H1 (cell line): ENCODE measurements at regions not wholly inside any gene's neighbourhood (a gene's known extent, or its start where the extent isn't known, plus 50 kb on each side); places are given as distances from the start of the nearest gene placed in this dataset.

Experiments
- CTCF ChIA-PET: fragments of 300-600 bp; sonication (Branson Sonifier 250); formaldehyde crosslinking; loops from one replicate; lab custom pipeline; 2021; ENCODE audit not compliant: partially characterized antibody; lab: Charles Lee
- POLR2A ChIA-PET: fragments of 300-600 bp; sonication (Branson Sonifier 250); formaldehyde crosslinking; loops from one replicate; lab custom pipeline; 2021; ENCODE audit warnings: inconsistent platforms; ENCODE audit not compliant: partially characterized antibody; lab: Charles Lee
- DNase-seq, 2 experiments: peaks; one replicate each; pipeline versions ENCODE4 v3.0.0 to v3.0.0-alpha.2; 2010 to 2022; ENCODE audit warnings: low spot score in 2 of 2, low read depth in 1 of 2, mixed read lengths in 1 of 2
- FAIRE-seq: peaks from 2 replicates; lab custom pipeline; 2011; peaks lifted over from hg19 to GRCh38; lab: Jason Lieb, UNC
- H2AFZ ChIP-seq: 2 replicates; pipeline ENCODE4 v1.8.1; 2012; ENCODE audit warnings: low read length, inconsistent platforms
- H2AK5ac ChIP-seq: 2 replicates; pipeline ENCODE4 v1.6.1; 2013; ENCODE audit warnings: low read depth, low read length
- H2BK120ac ChIP-seq: replicated peaks from 2 replicates; pipeline ENCODE3; 2013; ENCODE audit warnings: low read depth, low read length, inconsistent platforms
- H2BK12ac ChIP-seq: 2 replicates; pipeline ENCODE4 v1.6.1; 2013; ENCODE audit warnings: low read depth, low read length
- H2BK15ac ChIP-seq: 2 replicates; pipeline ENCODE4 v1.6.1; 2013; ENCODE audit warnings: low read length
- H2BK20ac ChIP-seq: 2 replicates; pipeline ENCODE4 v1.6.1; 2013; ENCODE audit warnings: low read length
- H2BK5ac ChIP-seq: 2 replicates; pipeline ENCODE4 v1.6.1; 2013; ENCODE audit warnings: low read depth, low read length
- H3K14ac ChIP-seq: 2 replicates; pipeline ENCODE4 v1.6.1; 2013; ENCODE audit warnings: inconsistent platforms; ENCODE audit not compliant: insufficient read length
- H3K18ac ChIP-seq: 2 replicates; pipeline ENCODE4 v1.6.1; 2013; ENCODE audit warnings: low read length; ENCODE audit errors: extremely low read depth
- H3K23ac ChIP-seq: 2 replicates; pipeline ENCODE4 v1.6.1; 2013; ENCODE audit warnings: inconsistent platforms; ENCODE audit not compliant: insufficient read length
- H3K23me2 ChIP-seq: 2 replicates; pipeline ENCODE4 v1.6.1; 2013; ENCODE audit warnings: low read depth, low read length
- H3K27ac ChIP-seq: 2 replicates; pipeline ENCODE4 v1.6.1; 2011; ENCODE audit warnings: low read depth, low read length, inconsistent platforms
- H3K27me3 ChIP-seq, 4 experiments: replicated peaks in 1 of 4; 1 replicate in 1 of 4; 2 replicates in 3 of 4; pipeline versions ENCODE4 v1.6.1 to v1.8.1; 2011 to 2013; ENCODE audit warnings: low read length in 3 of 4, mild to moderate bottlenecking in 3 of 4, inconsistent platforms in 2 of 4, mixed read lengths in 2 of 4, moderate library complexity in 1 of 4; ENCODE audit not compliant: control insufficient read depth in 3 of 4, insufficient read depth in 3 of 4; ENCODE audit errors: extremely low read depth in 1 of 4
- H3K36me3 ChIP-seq, 4 experiments: 2 replicates each; pipeline versions ENCODE4 v1.6.1 to v1.8.1; 2011 to 2013; ENCODE audit warnings: mild to moderate bottlenecking in 4 of 4, low read length in 3 of 4, moderate library complexity in 2 of 4, control low read depth in 1 of 4, inconsistent platforms in 1 of 4; ENCODE audit not compliant: insufficient read depth in 4 of 4, control insufficient read depth in 2 of 4
- H3K4ac ChIP-seq: replicated peaks from 2 replicates; pipeline ENCODE3; 2013; ENCODE audit warnings: low read length, low read depth, mixed read lengths, inconsistent platforms; ENCODE audit not compliant: insufficient read length
- H3K4me1 ChIP-seq, 4 experiments: replicated peaks in 1 of 4; 1 replicate in 1 of 4; 2 replicates in 3 of 4; pipeline versions ENCODE4 v1.6.1 to v1.8.1; 2011 to 2013; ENCODE audit warnings: low read length in 3 of 4, inconsistent platforms in 2 of 4, mixed read lengths in 1 of 4; ENCODE audit not compliant: insufficient read depth in 4 of 4, control insufficient read depth in 3 of 4
- H3K4me2 ChIP-seq, 2 experiments: 2 replicates each; pipeline versions ENCODE4 v1.6.1 to v1.8.1; 2011 to 2013; ENCODE audit warnings: low read depth in 2 of 2, low read length in 2 of 2, control low read depth in 1 of 2, inconsistent platforms in 1 of 2, mild to moderate bottlenecking in 1 of 2; ENCODE audit not compliant: insufficient read depth in 1 of 2
- H3K4me3 ChIP-seq, 4 experiments: fragments of 200-600, 300-600 bp in 1 of 4; sonication (generic), shearing (Covaris generic), sonication (Bioruptor Twin) in 1 of 4; 2 replicates each; pipeline versions ENCODE4 v1.5.1 to v1.8.1; 2011 to 2016; ENCODE audit warnings: low read length in 4 of 4, low read depth in 3 of 4, control low read depth in 2 of 4, inconsistent platforms in 2 of 4, mild to moderate bottlenecking in 2 of 4, mixed read lengths in 1 of 4, moderate library complexity in 1 of 4; ENCODE audit not compliant: insufficient read depth in 2 of 4; ENCODE audit errors: extremely low read depth in 1 of 4
- H3K56ac ChIP-seq: replicated peaks from 2 replicates; pipeline ENCODE3; 2013; ENCODE audit warnings: low read depth, mild to moderate bottlenecking, mixed read lengths, low read length, inconsistent platforms; ENCODE audit not compliant: insufficient read length
- H3K79me1 ChIP-seq: 2 replicates; pipeline ENCODE4 v1.6.1; 2013; ENCODE audit warnings: low read depth, low read length, control low read depth
- H3K79me2 ChIP-seq, 2 experiments: 2 replicates each; pipeline versions ENCODE4 v1.6.1 to v1.8.1; 2012 to 2013; ENCODE audit warnings: low read length in 2 of 2, mild to moderate bottlenecking in 2 of 2, inconsistent platforms in 1 of 2; ENCODE audit not compliant: insufficient read depth in 2 of 2, control insufficient read depth in 1 of 2
- H3K9ac ChIP-seq, 4 experiments: replicated peaks in 1 of 4; 1 replicate in 1 of 4; 2 replicates in 3 of 4; pipeline versions ENCODE4 v1.6.1 to v1.8.1; 2011 to 2013; ENCODE audit warnings: low read depth in 3 of 4, low read length in 3 of 4, control low read depth in 2 of 4, mild to moderate bottlenecking in 2 of 4, moderate library complexity in 2 of 4, inconsistent platforms in 1 of 4; ENCODE audit errors: extremely low read depth in 1 of 4
- H3K9me3 ChIP-seq, 2 experiments: 2 replicates each; pipeline versions ENCODE4 v1.6.1 to v1.8.1; 2012 to 2013; ENCODE audit warnings: mild to moderate bottlenecking in 2 of 2, moderate library complexity in 2 of 2, control low read depth in 1 of 2, inconsistent platforms in 1 of 2, low read depth in 1 of 2, low read length in 1 of 2, mixed read lengths in 1 of 2; ENCODE audit not compliant: insufficient read depth in 2 of 2
- H4K20me1 ChIP-seq, 2 experiments: replicated peaks in 1 of 2; 2 replicates each; pipeline versions ENCODE3 to v1.8.1; 2011 to 2013; ENCODE audit warnings: inconsistent platforms in 2 of 2, low read length in 2 of 2, mild to moderate bottlenecking in 1 of 2; ENCODE audit not compliant: insufficient read depth in 2 of 2, control insufficient read depth in 1 of 2
- H4K5ac ChIP-seq: 2 replicates; pipeline ENCODE4 v1.6.1; 2013; ENCODE audit warnings: low read length, low read depth, mixed read lengths, inconsistent platforms; ENCODE audit not compliant: insufficient read length
- H4K8ac ChIP-seq: 2 replicates; pipeline ENCODE4 v1.8.0; 2013; ENCODE audit warnings: mild to moderate bottlenecking, moderate library complexity, low read length, inconsistent platforms; ENCODE audit not compliant: insufficient read depth; ENCODE audit errors: extremely low read depth
- H4K91ac ChIP-seq: replicated peaks from 2 replicates; pipeline ENCODE3; 2013; ENCODE audit warnings: low read length, mixed read lengths, inconsistent platforms; ENCODE audit not compliant: insufficient read length
- EZH2 ChIP-seq: fragments of 200-600 bp; sonication (generic); IDR thresholded peaks from 2 replicates; pipeline ENCODE4 v1.7.1; 2012; ENCODE audit warnings: low read depth, mild to moderate bottlenecking, moderate library complexity, low read length, inconsistent platforms; ENCODE audit not compliant: severe bottlenecking
- JUN ChIP-seq: IDR thresholded peaks from 2 replicates; pipeline ENCODE4 v1.6.1; 2011; ENCODE audit warnings: low read depth, mild to moderate bottlenecking, improper control_type of control experiment, low read length
- POU5F1 ChIP-seq: IDR thresholded peaks from 2 replicates; pipeline ENCODE4 v1.6.1; 2011; ENCODE audit warnings: low read depth, mild to moderate bottlenecking, low read length, moderate library complexity
- WGBS, 2 experiments: shearing (Covaris generic) in 1 of 2; methylation state at CpG; one replicate each; pipeline versions ENCODE4 v1.1.6 to v1.1.7; 2013 to 2015; ENCODE audit warnings: low lambda C conversion rate in 2 of 2, mixed read lengths in 2 of 2, inconsistent platforms in 1 of 2, low coverage in 1 of 2, missing lambda C conversion rate in 1 of 2; ENCODE audit not compliant: insufficient replicate concordance in 2 of 2, insufficient coverage in 1 of 2, insufficient read length in 1 of 2; ENCODE audit errors: extremely low coverage in 1 of 2, missing lambda C conversion rate in 1 of 2; 5-methylcytosine and 5-hydroxymethylcytosine counted together
- TF ChIP-seq, protein P1 (sequence below): IDR thresholded peaks from 2 replicates; pipeline ENCODE4 v1.6.1; 2012; ENCODE audit warnings: inconsistent platforms

GRCh38 chr2:108124736-108125495 is 114.9 kb upstream of the SULT1C3 start:
- H3K4ac ChIP-seq, result no peak overlapping the region
- FAIRE-seq (no peak), DNase-seq (no peak)
- H2AK5ac ChIP-seq, result no peak overlapping the region
- no peak overlapping the region for H2BK15ac ChIP-seq
- no peaks in the 10 kb centered on the region for H3K23me2 ChIP-seq
- ChIA-PET POLR2A (no interaction called here), CTCF (no interaction called here)
- no peak overlapping the region for H3K14ac ChIP-seq
- H3K9ac ChIP-seq, result no peak overlapping the region
- H3K79me2 ChIP-seq, result no peaks in the 10 kb centered on the region
- H4K8ac ChIP-seq, result no peak overlapping the region
- H3K27ac ChIP-seq, result no peak overlapping the region
- no peak overlapping the region for H3K4me3 ChIP-seq
- no peak overlapping the region for H2BK20ac ChIP-seq
- no peaks in the 10 kb centered on the region for H3K79me1 ChIP-seq
- H3K18ac ChIP-seq, result no peak overlapping the region
- H3K4me2 ChIP-seq, result no peak overlapping the region
- no peaks in the 10 kb centered on the region for H3K27me3 ChIP-seq
- H3K56ac ChIP-seq, result no peak overlapping the region
- no peaks in the 10 kb centered on the region for H3K9me3 ChIP-seq
- H3K4me1 ChIP-seq, result peaks cover 0 to 5% (median 2%) of the 10 kb centered on the region in 4 experiments; a peak in 2 of 7 replicates
- H2AFZ ChIP-seq, result no peak overlapping the region
- WGBS, 2 experiments, result 90% methylated on average over 4 of the region's 4 CpGs; no CpG with 5 or more reads in 1 of the 2 experiments
- H2BK12ac ChIP-seq, result no peak overlapping the region
- H3K23ac ChIP-seq, result no peak overlapping the region
- no peaks in the 10 kb centered on the region for H3K36me3 ChIP-seq
- no peaks in the 10 kb centered on the region for H4K20me1 ChIP-seq
- no peak overlapping the region for H2BK120ac ChIP-seq
- no peak for TF ChIP-seq EZH2
- TF ChIP-seq JUN, result no peak
- TF ChIP-seq, protein P1, sequence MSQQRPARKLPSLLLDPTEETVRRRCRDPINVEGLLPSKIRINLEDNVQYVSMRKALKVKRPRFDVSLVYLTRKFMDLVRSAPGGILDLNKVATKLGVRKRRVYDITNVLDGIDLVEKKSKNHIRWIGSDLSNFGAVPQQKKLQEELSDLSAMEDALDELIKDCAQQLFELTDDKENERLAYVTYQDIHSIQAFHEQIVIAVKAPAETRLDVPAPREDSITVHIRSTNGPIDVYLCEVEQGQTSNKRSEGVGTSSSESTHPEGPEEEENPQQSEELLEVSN, result no peak
- no peak for TF ChIP-seq POU5F1
- TF ChIP-seq, all 59 proteins: peak for 0
- Histone ChIP-seq H2BK5ac (no peak overlapping the region), H4K5ac (no peak overlapping the region), H4K91ac (no peak overlapping the region)
